SK-N-SH (cell line): ENCODE measurements at regions not wholly inside any gene's neighbourhood (a gene's known extent, or its start where the extent isn't known, plus 50 kb on each side); places are given as distances from the start of the nearest gene placed in this dataset.

Experiments
- CTCF ChIA-PET: fragments of 300-600, 350-600 bp; formaldehyde crosslinking; extraction: SDS; loops from one replicate; lab custom pipeline; 2021; lab: Yijun Ruan, JAX
- POLR2A ChIA-PET: fragments of 350-600 bp; sonication (Branson Sonifier 250); formaldehyde crosslinking; extraction: SDS; loops from one replicate; lab custom pipeline; 2020; ENCODE audit warnings: antibody characterized with exemption, inconsistent platforms; lab: Yijun Ruan, JAX
- DNase-seq: peaks from one replicate; pipeline ENCODE4 v3.0.0; 2012
- H2AFZ ChIP-seq: fragments of 200-600 bp; sonication (generic); 2 replicates; pipeline ENCODE4 v1.8.1; 2016; ENCODE audit warnings: antibody characterized with exemption, mild to moderate bottlenecking, low read depth
- H3F3A ChIP-seq: fragments of 200-600 bp; sonication (generic); replicated peaks from 2 replicates; pipeline ENCODE3; 2016; ENCODE audit warnings: antibody characterized with exemption, mild to moderate bottlenecking; ENCODE audit not compliant: insufficient read depth
- H3K27ac ChIP-seq, 2 experiments: fragments of 200-500 bp in 1 of 2; fragments of 200-600 bp in 1 of 2; sonication (Bioruptor generic) in 1 of 2; sonication (generic), shearing (Covaris generic) in 1 of 2; 2 replicates each; pipeline versions ENCODE4 v1.5.1 to v1.6.1; 2014 to 2016; ENCODE audit warnings: low read depth in 2 of 2, inconsistent platforms in 1 of 2, low read length in 1 of 2, mild to moderate bottlenecking in 1 of 2, mixed read lengths in 1 of 2
- H3K27me3 ChIP-seq: fragments of 200-600 bp; sonication (generic), shearing (Covaris generic); 2 replicates; pipeline ENCODE4 v1.6.1; 2016; ENCODE audit warnings: mixed run types; ENCODE audit not compliant: insufficient read depth
- H3K36me3 ChIP-seq, 2 experiments: fragments of 200-500 bp in 1 of 2; fragments of 200-600 bp in 1 of 2; sonication (Bioruptor generic) in 1 of 2; sonication (generic) in 1 of 2; replicated peaks in 1 of 2; 2 replicates each; pipeline versions ENCODE3 to v1.5.1; 2014 to 2016; ENCODE audit warnings: low read length in 1 of 2, mild to moderate bottlenecking in 1 of 2; ENCODE audit not compliant: insufficient read depth in 2 of 2, control insufficient read depth in 1 of 2
- H3K4me1 ChIP-seq, 2 experiments: fragments of 200-500 bp in 1 of 2; fragments of 200-600 bp in 1 of 2; sonication (Bioruptor generic) in 1 of 2; sonication (generic), shearing (Covaris generic) in 1 of 2; 2 replicates each; pipeline versions ENCODE4 v1.5.1 to v1.6.1; 2014 to 2016; ENCODE audit warnings: low read depth in 1 of 2, low read length in 1 of 2, mixed run types in 1 of 2; ENCODE audit not compliant: insufficient read depth in 2 of 2, control insufficient read depth in 1 of 2
- H3K4me2 ChIP-seq: fragments of 200-600 bp; sonication (generic), shearing (Covaris generic); 2 replicates; pipeline ENCODE4 v1.6.1; 2017; ENCODE audit warnings: mixed run types
- H3K4me3 ChIP-seq, 2 experiments: fragments of 200-500 bp in 1 of 2; fragments of 200-600 bp in 1 of 2; sonication (Bioruptor generic) in 1 of 2; sonication (generic), shearing (Covaris generic) in 1 of 2; 2 replicates each; pipeline versions ENCODE4 v1.5.1 to v1.8.1; 2014 to 2016; ENCODE audit warnings: low read depth in 2 of 2, inconsistent platforms in 1 of 2, low read length in 1 of 2, mild to moderate bottlenecking in 1 of 2, mixed read lengths in 1 of 2, moderate library complexity in 1 of 2
- H3K79me2 ChIP-seq: fragments of 200-600 bp; sonication (generic); 2 replicates; pipeline ENCODE4 v1.8.1; 2017; ENCODE audit warnings: mild to moderate bottlenecking; ENCODE audit not compliant: insufficient read depth
- H3K9ac ChIP-seq: fragments of 200-600 bp; sonication (generic); 2 replicates; pipeline ENCODE4 v1.6.1; 2017; ENCODE audit warnings: mixed run types
- H3K9me2 ChIP-seq: fragments of 200-600 bp; sonication (generic); 2 replicates; pipeline ENCODE4 v1.6.1; 2017; ENCODE audit warnings: mixed run types
- H3K9me3 ChIP-seq: fragments of 200-600 bp; sonication (generic); 2 replicates; pipeline ENCODE4 v1.6.1; 2017; ENCODE audit warnings: mixed run types, mild to moderate bottlenecking, moderate library complexity
- H4K20me1 ChIP-seq: fragments of 200-600 bp; sonication (generic); 2 replicates; pipeline ENCODE4 v1.6.1; 2017; ENCODE audit warnings: mild to moderate bottlenecking, mixed run types; ENCODE audit not compliant: insufficient read depth
- CHD2 ChIP-seq: fragments of 150-350 bp; IDR thresholded peaks from 2 replicates; pipeline ENCODE4 v1.6.1; 2018; ENCODE audit warnings: low read length; ENCODE audit not compliant: partially characterized antibody
- ELF1 ChIP-seq: IDR thresholded peaks from 2 replicates; pipeline ENCODE4 v1.4.0; 2012
- EP300 ChIP-seq, 2 experiments: IDR thresholded peaks; 2 replicates each; pipeline versions ENCODE4 v1.4.0 to v1.6.1; 2012; ENCODE audit warnings: borderline replicate concordance in 1 of 2, low read depth in 1 of 2, low read length in 1 of 2
- FOSL2 ChIP-seq: IDR thresholded peaks from 2 replicates; pipeline ENCODE4 v1.4.0; 2012; ENCODE audit warnings: low read depth, mild to moderate bottlenecking, moderate library complexity, borderline replicate concordance
- FOXM1 ChIP-seq: IDR thresholded peaks from 2 replicates; pipeline ENCODE4 v1.4.0; 2012; ENCODE audit warnings: low read depth, mild to moderate bottlenecking
- NFIC ChIP-seq: IDR thresholded peaks from 2 replicates; pipeline ENCODE4 v1.4.0; 2012; ENCODE audit warnings: borderline replicate concordance
- NRF1 ChIP-seq: IDR thresholded peaks from 2 replicates; pipeline ENCODE4 v1.6.1; 2012; ENCODE audit warnings: low read depth, mild to moderate bottlenecking, low read length
- RXRA ChIP-seq: IDR thresholded peaks from 2 replicates; pipeline ENCODE4 v1.4.0; 2012; ENCODE audit warnings: low read depth, mild to moderate bottlenecking, borderline replicate concordance
- SMC3 ChIP-seq: IDR thresholded peaks from 2 replicates; pipeline ENCODE4 v1.6.1; 2012; ENCODE audit warnings: low read depth, low read length, improper control_type of control experiment
- WGBS: methylation state at CpG from one replicate; pipeline ENCODE4 v1.1.6; 2017; ENCODE audit warnings: low lambda C conversion rate; 5-methylcytosine and 5-hydroxymethylcytosine counted together
- TF ChIP-seq, protein P1 (sequence below): IDR thresholded peaks from 2 replicates; pipeline ENCODE4 v1.4.0; 2012; ENCODE audit warnings: low read depth, borderline replicate concordance
- TF ChIP-seq, protein P2 (sequence below): IDR thresholded peaks from 2 replicates; pipeline ENCODE4 v1.6.1; 2012; ENCODE audit warnings: mild to moderate bottlenecking, low read depth, low read length, moderate library complexity
- TF ChIP-seq, protein P3 (sequence below): IDR thresholded peaks from 2 replicates; pipeline ENCODE4; 2012
- TF ChIP-seq, protein P4 (sequence below): fragments of 200-600 bp; sonication (generic); IDR thresholded peaks from 2 replicates; pipeline ENCODE4 v1.6.1; 2017; ENCODE audit warnings: antibody characterized with exemption, mild to moderate bottlenecking, moderate library complexity

DNA sequence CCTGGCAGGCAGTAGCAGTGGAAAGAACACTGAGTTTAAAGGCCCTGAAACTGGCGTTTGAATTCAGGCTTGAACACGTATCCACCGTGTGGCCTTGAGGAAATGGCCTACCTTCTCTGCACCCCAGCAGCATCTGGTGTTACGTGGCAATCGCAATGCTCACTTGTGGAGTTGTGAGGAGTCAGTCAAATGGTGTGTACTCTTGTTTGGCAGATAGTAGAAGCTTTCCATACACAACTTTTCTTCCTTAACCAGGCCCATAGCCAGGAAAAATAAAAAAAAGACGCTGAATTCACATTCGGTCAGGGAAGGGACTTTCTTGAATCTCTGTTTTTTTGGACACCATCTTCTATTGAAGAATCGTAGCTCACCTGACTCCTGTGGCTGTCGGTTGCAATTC is 1101.5 kb upstream of the KLHL29 start:
- Histone ChIP-seq H3K27ac (no peak overlapping the region), H3K9me3 (peaks cover 1% of the 10 kb centered on the region; the same call in 1 of the 2 replicates), H3K4me3 (no peak overlapping the region), H4K20me1 (no peaks in the 10 kb centered on the region), H3K79me2 (no peaks in the 10 kb centered on the region), H3K27me3 (no peaks in the 10 kb centered on the region), H3K36me3 (no peaks in the 10 kb centered on the region), H3K4me1 (peaks cover 0 to 12% of the 10 kb centered on the region in 2 experiments; a peak in 2 of 4 replicates), H2AFZ (no peak overlapping the region), H3K9me2 (no peaks in the 10 kb centered on the region), H3F3A (no peaks in the 10 kb centered on the region), H3K9ac (no peak overlapping the region), H3K4me2 (no peak overlapping the region)
- no peak for DNase-seq
- POLR2A ChIA-PET: no interaction called here
- no peak for TF ChIP-seq RXRA
- TF ChIP-seq, protein P1, sequence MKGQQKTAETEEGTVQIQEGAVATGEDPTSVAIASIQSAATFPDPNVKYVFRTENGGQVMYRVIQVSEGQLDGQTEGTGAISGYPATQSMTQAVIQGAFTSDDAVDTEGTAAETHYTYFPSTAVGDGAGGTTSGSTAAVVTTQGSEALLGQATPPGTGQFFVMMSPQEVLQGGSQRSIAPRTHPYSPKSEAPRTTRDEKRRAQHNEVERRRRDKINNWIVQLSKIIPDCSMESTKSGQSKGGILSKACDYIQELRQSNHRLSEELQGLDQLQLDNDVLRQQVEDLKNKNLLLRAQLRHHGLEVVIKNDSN: no peak
- TF ChIP-seq, protein P2, sequence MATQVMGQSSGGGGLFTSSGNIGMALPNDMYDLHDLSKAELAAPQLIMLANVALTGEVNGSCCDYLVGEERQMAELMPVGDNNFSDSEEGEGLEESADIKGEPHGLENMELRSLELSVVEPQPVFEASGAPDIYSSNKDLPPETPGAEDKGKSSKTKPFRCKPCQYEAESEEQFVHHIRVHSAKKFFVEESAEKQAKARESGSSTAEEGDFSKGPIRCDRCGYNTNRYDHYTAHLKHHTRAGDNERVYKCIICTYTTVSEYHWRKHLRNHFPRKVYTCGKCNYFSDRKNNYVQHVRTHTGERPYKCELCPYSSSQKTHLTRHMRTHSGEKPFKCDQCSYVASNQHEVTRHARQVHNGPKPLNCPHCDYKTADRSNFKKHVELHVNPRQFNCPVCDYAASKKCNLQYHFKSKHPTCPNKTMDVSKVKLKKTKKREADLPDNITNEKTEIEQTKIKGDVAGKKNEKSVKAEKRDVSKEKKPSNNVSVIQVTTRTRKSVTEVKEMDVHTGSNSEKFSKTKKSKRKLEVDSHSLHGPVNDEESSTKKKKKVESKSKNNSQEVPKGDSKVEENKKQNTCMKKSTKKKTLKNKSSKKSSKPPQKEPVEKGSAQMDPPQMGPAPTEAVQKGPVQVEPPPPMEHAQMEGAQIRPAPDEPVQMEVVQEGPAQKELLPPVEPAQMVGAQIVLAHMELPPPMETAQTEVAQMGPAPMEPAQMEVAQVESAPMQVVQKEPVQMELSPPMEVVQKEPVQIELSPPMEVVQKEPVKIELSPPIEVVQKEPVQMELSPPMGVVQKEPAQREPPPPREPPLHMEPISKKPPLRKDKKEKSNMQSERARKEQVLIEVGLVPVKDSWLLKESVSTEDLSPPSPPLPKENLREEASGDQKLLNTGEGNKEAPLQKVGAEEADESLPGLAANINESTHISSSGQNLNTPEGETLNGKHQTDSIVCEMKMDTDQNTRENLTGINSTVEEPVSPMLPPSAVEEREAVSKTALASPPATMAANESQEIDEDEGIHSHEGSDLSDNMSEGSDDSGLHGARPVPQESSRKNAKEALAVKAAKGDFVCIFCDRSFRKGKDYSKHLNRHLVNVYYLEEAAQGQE: no peak
- no peak for TF ChIP-seq ELF1
- TF ChIP-seq, protein P3, sequence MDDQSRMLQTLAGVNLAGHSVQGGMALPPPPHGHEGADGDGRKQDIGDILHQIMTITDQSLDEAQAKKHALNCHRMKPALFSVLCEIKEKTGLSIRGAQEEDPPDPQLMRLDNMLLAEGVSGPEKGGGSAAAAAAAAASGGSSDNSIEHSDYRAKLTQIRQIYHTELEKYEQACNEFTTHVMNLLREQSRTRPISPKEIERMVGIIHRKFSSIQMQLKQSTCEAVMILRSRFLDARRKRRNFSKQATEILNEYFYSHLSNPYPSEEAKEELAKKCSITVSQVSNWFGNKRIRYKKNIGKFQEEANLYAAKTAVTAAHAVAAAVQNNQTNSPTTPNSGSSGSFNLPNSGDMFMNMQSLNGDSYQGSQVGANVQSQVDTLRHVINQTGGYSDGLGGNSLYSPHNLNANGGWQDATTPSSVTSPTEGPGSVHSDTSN: no peak
- no peak for TF ChIP-seq CHD2
- no peak for TF ChIP-seq FOXM1
- TF ChIP-seq EP300 (IDR thresholded peaks at IDR 0.05; ENCODE audit: borderline replicate concordance in 1 of 2, low read depth in 1 of 2, low read length in 1 of 2): no peak
- no peak for TF ChIP-seq FOSL2
- TF ChIP-seq, protein P4, sequence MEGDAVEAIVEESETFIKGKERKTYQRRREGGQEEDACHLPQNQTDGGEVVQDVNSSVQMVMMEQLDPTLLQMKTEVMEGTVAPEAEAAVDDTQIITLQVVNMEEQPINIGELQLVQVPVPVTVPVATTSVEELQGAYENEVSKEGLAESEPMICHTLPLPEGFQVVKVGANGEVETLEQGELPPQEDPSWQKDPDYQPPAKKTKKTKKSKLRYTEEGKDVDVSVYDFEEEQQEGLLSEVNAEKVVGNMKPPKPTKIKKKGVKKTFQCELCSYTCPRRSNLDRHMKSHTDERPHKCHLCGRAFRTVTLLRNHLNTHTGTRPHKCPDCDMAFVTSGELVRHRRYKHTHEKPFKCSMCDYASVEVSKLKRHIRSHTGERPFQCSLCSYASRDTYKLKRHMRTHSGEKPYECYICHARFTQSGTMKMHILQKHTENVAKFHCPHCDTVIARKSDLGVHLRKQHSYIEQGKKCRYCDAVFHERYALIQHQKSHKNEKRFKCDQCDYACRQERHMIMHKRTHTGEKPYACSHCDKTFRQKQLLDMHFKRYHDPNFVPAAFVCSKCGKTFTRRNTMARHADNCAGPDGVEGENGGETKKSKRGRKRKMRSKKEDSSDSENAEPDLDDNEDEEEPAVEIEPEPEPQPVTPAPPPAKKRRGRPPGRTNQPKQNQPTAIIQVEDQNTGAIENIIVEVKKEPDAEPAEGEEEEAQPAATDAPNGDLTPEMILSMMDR: no peak
- TF ChIP-seq SMC3: no peak
- no peak for TF ChIP-seq NRF1
- TF ChIP-seq NFIC: no peak
- 35% methylated on average over 9 of the region's 9 CpGs for WGBS
- CTCF ChIA-PET: no interaction called here
